DMS114 treated with DMSO at 0.1 percent for 48 hours (cell line): ENCODE measurements at regions not wholly inside any gene's neighbourhood (a gene's known extent, or its start where the extent isn't known, plus 50 kb on each side); places are given as distances from the start of the nearest gene placed in this dataset.

ENCODE experiments used
- DNase-seq: peaks from one replicate; lab custom pipeline; 2025; ENCODE audit not compliant: unreplicated experiment; lab: John Stamatoyannopoulos, UW

- DNase-seq = no peak
Measured at GRCh38 chr3:27593173-27593572, 109.0 kb upstream of the SLC4A7 start.

GRCh38 chr3:27591312-27592210 lies 107.4 kb upstream of the SLC4A7 start:
- DNase-seq = no peak

- no peak for DNase-seq
Measured at GRCh38 chr3:27590437-27591298, 106.5 kb upstream of the SLC4A7 start.

- no peak for DNase-seq
Measured at GRCh38 chr3:27589795-27590194, 105.6 kb upstream of the SLC4A7 start.

GRCh38 chr3:27585429-27585828 lies 101.2 kb upstream of the SLC4A7 start:
- no peak for DNase-seq

GRCh38 chr3:27584874-27585273 lies 100.7 kb upstream of the SLC4A7 start:
- no peak for DNase-seq

GRCh38 chr3:27581852-27582251 lies 97.7 kb upstream of the SLC4A7 start:
- DNase-seq = no peak

- no peak for DNase-seq
Measured at GRCh38 chr3:27578032-27578431, 93.8 kb upstream of the SLC4A7 start.

GRCh38 chr3:27577504-27577903 lies 93.3 kb upstream of the SLC4A7 start:
- DNase-seq = no peak

- DNase-seq = no peak
Measured at GRCh38 chr3:27576171-27576570, 92.0 kb upstream of the SLC4A7 start.

GRCh38 chr3:27575499-27575898 lies 91.3 kb upstream of the SLC4A7 start:
- DNase-seq = no peak

- no peak for DNase-seq
Measured at GRCh38 chr3:27574438-27574795, 90.2 kb upstream of the SLC4A7 start.

GRCh38 chr3:27573780-27574437 lies 89.7 kb upstream of the SLC4A7 start:
- no peak for DNase-seq

- DNase-seq = no peak
Measured at GRCh38 chr3:27573138-27573537, 89.0 kb upstream of the SLC4A7 start.

- no peak for DNase-seq
Measured at GRCh38 chr3:27571345-27571744, 87.2 kb upstream of the SLC4A7 start.

- no peak for DNase-seq
Measured at GRCh38 chr3:27570421-27571106, 86.4 kb upstream of the SLC4A7 start.

GRCh38 chr3:27568393-27568792 lies 84.2 kb upstream of the SLC4A7 start:
- no peak for DNase-seq

GRCh38 chr3:27567251-27567650 lies 83.1 kb upstream of the SLC4A7 start:
- no peak for DNase-seq

- DNase-seq = no peak
Measured at GRCh38 chr3:27565201-27565852, 81.1 kb upstream of the SLC4A7 start.

GRCh38 chr3:27561576-27561975 lies 77.4 kb upstream of the SLC4A7 start:
- no peak for DNase-seq
